HG03521 (cell line): ENCODE measurements at regions not wholly inside any gene's neighbourhood (a gene's known extent, or its start where the extent isn't known, plus 50 kb on each side); places are given as distances from the start of the nearest gene placed in this dataset.
"Not testable (repeated sequence)": the region's sequence is repeated elsewhere in the genome, so short reads cannot be mapped to it uniquely, and the experiment has no call there.

Source experiments
- ATAC-seq: cut with Tn5 transposase; IDR thresholded peaks from one replicate; pipeline ENCODE4 v1.9.1; 2021; ENCODE audit warnings: mild to moderate bottlenecking, moderate library complexity; ENCODE audit not compliant: unreplicated experiment

DNA sequence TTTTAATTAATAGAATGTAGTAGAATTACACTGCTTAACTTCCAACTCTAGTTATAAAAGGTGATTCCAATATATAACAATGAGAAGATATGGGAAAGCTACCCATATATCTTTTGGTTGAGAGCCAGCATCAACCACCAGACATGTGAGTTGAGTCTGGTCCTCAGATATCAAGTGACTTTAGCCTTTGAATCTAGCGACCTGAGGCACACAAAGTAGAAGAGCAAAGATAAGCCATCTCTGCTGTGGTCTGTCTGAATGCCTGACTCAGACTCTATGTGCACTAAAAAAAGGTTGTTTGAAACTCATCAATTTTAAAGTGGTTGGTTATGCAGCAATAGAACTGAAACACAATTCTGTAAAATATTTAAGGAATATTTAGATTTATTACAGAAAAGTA is 492.5 kb upstream of the SOX9 start:
- ATAC-seq = no peak

DNA sequence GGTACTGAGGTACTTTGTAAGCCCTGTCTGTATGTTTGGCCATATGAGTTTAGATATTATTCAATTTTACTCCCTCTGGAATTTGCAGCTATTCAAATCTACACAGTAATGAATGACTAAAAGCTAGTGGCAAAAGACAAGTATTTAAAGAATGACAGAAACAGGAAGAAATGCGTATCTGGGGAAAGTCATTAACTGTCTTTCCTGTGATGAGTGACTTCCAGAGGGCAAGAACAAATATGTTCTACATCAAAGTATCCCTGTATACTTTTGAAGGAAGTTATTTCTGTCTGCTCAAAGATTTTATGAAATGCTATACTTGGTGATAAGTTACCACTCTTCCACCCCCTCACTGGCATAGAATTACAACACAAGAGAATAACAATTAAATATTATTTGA is 489.3 kb upstream of the SOX9 start:
- no peak for ATAC-seq

DNA sequence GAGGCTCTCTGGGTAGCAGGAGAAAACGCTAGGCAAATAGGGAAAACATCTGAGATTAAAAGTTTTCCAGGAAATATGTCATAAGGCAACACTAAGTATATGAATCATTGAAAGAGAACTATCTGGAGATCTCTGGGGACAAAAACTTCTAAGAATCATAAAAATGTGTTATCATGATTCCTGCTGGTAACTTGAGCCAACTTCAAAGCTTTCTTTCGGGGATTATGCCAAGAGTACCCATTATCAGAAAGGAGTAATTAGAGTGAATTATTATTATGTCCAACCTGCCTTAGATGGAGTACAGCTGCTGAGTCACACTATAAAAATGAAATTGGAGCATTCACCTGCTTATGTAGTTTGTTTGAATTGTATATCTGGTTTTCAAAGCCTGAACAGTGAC is 488.5 kb upstream of the SOX9 start:
- ATAC-seq = no peak

DNA sequence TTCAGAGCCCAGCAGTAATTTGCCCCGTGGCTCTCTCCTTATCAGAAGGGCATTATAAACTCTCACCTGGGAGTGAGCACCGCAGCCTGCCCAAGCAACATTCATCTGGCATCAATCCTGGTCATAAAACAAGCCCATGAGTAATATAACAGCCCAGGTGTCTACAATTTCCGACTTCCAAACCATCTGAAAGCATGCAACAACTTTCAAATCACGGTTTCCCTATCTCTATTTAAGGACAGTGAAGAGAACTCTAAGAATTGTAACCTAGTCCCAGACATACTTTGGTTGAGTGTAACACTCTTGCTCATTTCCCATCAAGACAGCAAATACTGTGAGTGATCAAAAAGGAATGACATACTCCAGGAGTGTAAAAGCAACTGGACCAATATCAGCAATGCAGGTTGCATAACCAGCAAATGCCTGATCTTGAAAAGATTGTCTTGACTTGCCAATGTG is 487.4 kb upstream of the SOX9 start:
- no peak for ATAC-seq

DNA sequence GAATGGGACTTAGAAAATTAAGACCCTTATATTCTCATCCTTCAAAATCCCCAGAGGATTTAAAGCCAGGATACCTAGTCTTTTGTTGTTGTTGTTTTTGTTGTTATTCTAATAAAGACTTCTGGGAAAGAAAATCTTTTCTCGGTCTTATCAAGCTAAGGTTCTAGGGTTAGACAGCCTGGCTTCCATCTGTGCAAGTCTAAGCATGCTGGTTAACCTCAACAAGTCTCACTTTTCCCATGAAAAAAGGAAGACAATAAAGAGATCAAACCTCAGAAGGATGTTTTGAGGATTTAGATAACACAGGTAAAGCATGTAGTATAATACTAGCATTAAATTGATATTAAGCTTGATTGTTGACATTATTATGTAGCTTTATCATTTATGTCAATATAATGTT is 486.4 kb upstream of the SOX9 start:
- ATAC-seq = no peak

DNA sequence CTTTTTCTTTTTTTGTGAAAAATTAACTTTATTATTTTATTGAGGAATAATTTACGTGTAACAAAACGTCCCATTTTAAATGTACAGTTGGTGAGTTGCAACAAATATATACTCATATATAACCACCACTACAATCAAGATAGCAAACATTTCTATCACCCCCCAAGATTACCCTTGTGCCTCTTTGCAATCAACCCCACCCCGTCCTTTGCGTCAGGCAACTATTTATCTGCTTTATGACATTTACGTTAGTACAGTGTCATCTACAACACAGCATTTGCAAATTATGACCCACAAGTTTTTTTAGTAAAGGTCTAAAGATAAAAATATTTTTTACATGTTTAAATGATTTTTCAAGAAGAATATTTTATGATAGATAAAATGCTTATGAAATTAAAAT is 485.6 kb upstream of the SOX9 start:
- no peak for ATAC-seq

DNA sequence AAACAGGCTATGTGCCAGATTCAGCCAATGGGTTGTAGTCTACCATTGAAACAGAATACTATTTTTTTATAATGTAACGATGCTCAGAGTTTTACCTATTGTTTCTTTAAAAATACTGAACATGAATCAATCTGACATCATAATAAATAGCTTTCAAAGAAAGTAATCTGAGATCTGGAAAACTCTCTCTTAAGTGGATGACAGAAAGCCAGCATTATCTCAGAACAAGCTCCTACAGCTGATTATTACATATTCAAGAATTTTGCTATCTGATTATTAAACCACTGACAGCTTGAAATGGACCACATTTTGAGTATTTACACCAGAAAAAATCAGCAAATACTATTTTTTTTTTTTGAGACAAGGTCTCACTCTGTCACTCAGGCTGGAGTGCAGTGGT is 484.2 kb upstream of the SOX9 start:
- no peak for ATAC-seq

DNA sequence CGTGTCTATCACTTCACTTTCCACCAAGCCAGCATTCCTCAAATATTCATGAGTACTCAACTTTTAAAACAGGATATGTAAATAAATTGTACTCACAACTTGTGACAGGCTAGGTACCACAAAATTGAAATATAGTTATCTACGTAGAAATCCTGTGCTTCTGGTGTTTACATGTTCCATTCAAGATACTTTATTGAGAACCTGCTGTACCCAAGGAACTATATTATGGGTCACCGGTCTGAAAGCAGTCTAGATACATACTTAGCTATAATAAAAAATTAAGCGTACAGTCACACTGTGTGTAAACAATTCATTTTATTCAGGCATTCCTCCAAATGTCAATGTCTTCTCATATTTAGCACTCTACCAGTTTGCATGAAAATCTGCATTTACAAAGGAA is 482.2 kb upstream of the SOX9 start:
- ATAC-seq = no peak

DNA sequence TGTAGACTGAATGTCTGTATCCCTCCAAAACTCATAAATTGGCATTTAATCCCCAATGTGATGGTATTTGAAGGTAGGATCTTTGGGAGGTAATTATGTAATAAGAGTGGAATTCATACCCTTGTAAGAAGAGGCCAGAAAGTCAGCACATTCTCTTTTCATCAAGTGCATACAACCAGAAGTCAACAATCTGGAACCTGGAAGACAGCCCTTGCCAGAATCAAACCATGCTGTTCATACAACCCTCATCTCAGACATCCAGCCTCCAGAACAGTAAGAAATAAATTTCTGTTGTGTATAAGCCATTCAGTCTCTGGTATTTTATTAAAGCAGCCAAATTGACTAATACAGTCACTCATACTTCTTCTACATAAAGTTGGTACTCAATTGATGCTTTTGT is 481.0 kb upstream of the SOX9 start:
- no peak for ATAC-seq

DNA sequence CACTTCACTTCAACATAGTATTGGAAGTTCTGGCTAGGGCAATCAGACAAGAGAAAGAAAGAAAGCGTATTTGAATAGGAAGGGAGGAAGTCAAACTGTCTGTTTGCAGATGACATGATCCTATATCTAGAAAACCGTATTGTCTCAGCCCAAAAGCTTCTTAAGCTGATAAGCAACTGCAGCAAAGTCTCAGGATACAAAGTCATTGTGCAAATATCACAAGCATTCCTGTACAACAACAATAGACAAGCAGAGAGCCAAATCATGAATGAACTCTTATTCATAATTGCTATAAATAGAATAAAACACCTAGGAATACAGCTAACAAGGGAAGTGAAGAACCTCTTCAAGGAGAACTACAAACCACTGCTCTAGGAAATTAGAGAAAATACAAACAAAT is 473.9 kb upstream of the SOX9 start:
- not testable (repeated sequence) for ATAC-seq

DNA sequence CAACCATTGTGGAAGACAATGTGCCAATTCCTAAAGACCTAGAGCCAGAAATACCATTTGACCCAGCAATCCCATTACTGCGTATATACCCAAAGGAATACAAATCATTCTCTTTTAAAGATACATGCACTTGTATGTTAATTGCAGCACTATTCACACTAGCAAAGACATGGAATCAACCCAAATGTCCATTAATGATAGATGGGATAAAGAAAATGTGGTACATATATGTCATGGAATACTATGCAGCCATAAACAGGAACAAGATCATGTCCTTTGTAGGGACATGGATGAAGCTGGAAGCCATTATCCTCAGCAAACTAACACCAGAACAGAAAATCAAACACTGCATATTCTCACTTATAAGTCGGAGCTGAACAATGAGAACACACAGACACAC is 472.5 kb upstream of the SOX9 start:
- ATAC-seq = not testable (repeated sequence)

DNA sequence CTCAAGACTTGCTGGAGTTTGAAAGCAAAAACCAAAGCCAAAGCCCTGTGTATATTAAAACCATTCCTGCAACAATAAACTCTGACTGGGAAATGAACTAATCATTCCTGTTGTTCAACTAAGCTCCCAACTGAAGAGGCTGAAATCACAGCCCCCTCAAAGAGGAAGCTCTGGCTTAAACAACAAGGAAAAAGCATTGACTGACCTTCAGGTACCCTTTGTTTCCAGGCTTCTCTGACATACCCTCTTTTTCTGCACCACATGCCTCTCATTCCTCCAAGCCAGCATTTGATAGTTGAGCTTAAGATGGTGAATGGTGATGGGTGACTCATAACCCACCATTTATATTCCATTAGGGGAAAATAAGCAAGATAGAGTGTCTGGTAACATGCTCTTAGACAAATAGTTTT is 470.9 kb upstream of the SOX9 start:
- ATAC-seq = no peak

DNA sequence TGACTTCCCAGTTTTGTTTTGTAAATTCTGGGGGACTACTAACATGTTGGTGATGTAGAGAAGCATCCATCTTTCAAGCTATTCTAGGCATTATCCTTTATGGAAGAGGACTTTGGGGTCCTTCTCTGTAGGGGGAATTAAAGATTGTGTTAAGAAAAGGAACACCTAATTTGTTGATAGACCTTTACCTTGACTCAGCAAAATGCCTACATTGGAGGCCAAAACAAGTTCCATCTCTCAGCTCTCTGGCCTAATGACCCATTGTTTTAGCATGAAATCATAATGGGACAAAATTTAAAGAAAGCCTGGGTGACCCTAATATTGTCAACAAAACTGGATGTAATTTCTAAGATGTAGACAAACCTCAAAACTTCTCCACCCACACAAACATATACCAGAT is 465.3 kb upstream of the SOX9 start:
- ATAC-seq = no peak

DNA sequence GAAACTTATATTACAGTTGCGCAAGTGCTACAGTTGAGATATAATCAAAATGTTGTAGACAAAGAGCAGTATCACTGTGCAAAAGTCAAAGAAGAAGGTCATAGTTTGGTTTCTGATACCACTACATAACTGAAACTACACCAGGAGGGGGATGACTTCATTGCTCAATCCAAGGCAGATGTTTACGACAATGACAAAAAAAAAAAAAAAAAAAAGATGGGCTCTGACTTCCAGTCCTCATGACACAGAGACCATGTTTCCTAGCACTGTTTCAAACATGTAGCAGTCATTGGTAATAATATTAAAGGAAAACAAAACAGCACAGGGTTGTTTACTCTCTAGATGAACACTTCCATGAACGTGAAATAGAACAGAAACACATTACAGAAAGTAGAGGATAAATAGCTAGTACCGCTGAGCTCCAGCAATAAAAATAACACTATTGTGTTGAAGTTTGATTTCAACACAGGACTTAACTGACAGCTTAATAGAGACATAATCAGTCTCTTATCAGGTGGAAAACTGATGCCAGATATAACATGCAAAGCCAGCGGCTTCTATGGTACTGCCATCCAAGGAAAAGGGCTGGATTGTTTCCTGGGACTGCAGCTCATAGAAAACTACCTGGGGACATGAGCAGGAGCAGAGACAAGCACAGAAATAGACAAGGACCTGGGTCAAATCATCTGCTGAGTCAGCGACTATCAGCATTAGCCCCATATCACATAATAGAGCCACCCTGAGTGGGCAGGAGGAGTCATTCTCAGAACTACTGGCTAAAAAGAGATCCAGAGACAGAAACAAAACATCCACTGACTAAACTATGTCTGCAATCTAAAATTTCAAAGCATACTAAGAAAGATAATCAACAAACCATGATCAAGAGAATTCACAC is 463.6 kb upstream of the SOX9 start:
- no peak for ATAC-seq

DNA sequence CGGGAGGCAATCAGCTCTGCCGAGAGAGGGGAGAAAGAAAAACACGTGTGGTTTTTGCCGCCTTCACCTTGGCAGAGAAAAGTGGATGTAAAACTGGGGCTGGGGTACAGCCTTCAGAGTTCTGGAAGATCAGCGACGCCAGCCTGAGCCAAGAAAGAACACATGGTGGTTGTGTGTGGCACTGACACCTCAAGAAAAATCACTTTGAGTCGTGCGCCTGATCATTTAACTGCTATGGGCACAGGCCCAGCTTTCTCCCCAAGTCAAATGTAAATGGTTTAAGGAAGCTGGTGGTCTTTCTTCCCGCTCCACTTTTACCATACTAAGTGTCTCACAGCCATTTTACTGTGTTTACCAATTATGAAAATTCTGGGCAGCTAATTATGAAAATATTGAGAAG is 461.8 kb upstream of the SOX9 start:
- ATAC-seq = no peak

DNA sequence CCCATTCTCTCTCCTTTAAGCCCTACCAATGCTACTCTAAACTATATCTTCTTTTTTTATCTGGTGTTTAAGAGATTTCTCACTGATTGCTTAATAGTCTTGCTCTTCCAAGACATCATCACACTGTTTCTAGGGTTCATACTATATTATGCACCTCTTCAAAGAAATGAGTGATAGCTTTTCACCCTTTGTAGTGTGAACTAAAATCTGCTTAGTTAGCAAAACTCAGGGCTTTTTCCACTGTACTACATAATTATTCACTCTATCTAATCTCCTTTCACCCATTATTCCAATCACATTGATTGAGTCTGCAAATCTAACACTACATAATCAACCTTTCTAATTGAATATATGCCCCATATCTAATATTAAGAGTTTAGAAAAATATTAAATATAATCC is 456.0 kb upstream of the SOX9 start:
- ATAC-seq = no peak

DNA sequence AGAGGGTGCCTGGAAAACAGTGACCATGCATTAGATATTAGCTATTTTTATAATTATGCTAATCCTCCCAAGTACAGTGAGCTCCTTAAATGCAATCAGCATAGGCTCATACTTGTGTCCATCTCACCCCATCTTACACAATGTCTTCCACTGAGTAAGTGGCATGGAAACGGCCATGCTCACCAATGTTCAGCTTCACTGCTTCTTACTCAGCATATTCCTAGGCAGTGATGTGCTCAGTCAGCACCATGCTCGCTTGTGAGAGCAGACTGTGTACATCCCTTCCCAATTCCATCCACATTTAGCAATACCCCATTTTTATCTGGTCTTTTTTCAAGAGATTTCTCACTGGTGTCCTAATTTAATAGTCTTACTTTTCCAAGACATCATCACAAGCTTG is 454.8 kb upstream of the SOX9 start:
- ATAC-seq = no peak

DNA sequence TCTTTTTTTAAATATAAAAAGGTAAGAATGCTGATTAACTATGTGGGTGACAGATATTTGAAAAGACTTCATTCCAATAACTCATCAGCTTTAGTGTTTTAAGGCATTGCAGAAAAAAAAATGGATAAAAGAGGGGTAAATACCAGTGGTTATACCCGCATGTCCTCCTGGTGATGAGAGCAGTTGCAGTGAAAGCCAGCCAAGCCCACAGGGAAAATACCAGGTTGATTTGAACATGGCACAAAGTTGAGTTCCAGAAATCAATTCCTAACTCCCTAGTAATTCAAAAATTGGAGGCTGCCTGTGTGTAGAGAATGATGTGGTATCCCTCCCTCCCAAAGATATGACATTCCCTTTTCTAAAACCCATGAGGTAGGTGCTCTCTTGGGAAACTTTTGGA is 453.2 kb upstream of the SOX9 start:
- ATAC-seq = no peak

DNA sequence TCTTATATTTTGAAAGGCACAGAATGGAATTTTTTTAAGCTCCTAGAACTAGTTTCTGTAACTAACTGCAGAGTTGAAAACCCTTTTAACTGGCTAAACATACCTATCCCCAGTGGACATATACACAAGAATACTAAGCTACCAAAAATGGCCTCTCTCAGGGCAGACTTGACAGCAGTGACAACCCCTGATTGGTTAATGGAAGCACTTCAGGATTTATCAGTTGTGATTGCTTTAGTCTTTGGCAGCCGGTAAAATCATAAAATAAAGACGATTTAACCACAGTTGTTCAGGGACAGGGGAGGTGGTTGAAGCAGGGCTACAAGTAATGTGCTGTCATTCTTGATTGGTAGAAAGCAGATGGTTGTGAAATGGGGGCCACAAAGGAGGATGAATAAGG is 452.0 kb upstream of the SOX9 start:
- ATAC-seq = no peak

DNA sequence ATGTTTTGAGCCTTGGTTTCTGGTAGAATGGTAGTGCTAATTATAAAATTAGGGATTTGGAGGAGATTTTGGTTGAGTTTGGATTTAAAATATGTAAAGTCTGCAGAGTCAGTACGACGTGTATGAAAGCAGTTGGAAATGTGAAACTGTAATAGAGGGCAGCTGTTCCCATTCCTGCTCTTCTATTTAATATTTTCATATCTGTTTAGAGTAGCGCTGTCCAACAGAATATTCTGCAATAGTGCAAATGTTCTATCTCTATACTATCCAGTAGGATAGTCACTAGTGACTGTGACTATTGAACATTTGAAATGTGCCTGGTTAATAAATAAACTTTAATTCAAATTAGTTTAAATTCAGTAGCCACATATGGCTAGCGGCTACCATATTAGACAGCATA is 443.4 kb upstream of the SOX9 start:
- no peak for ATAC-seq

DNA sequence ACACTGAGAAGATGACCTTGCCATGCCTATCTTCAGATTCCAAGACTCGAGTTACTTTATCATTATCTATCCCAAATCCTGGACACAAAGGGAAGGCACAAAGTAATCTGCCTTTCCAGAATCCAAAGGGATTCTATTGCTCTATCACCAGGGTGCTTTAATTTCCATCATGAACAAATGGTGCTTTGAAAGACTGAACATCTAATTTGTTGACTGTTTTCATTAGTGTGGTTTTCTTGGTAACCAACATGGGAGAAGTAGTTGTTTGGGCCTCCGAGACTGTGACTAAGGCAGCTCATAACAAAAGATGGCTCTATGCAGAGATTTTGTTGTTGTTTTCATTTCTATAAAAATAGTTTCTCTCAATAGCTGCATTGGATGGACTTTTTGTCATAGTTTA is 441.0 kb upstream of the SOX9 start:
- ATAC-seq = no peak

DNA sequence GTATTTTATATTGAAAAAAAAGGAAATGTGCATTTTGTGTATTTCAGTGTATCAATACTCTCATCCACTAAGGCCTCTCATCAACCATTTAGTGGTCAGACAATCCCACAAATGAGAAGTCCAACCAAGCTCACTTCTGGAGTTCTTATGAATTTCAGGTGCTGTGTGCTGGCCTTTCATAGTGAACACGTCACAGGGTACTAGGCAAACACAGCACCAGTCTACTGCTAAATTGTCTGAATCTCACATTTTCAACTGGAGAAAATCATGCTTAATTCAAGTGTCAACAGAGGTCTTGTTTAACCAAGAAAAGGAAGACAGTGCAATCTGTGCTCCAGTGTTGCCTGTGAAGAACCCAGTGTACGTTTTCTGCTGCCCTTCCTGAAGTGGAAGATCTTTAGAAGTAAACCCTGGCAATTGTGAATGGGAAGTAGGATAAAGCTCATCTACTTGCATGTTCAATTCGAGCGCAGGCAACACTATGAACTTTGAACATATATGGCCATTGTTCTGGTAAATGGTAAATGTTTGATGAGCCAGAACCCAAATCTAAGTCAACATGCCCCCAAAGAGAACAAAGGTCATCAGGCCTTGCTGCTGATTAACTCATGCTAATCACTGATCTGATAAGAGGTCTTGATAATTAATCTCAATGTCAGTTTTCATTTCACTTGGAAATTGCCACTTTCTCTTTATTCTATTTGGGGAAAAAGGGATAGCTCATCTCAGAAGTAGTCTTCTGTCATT is 439.2 kb upstream of the SOX9 start:
- no peak for ATAC-seq

DNA sequence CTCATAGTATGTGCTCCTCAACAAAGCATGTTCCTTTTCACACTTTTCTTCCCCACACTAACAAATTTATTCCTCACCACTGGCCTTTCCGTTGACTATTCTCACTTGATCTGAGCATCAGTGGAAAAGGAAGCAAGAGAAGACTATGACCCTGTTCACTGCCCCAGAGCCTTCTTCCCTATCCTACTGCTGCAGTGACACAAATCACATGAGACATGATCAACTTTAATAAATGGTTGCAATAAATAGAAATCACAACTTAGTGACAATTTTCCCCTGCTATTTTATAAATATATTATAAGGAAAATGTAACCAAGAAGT is 438.7 kb upstream of the SOX9 start:
- ATAC-seq = no peak
